Activated CD4-positive, alpha-beta T cell treated with anti-CD3 and anti-CD28 coated beads for 4 hours (primary cell): ENCODE measurements at regions not wholly inside any gene's neighbourhood (a gene's known extent, or its start where the extent isn't known, plus 50 kb on each side); places are given as distances from the start of the nearest gene placed in this dataset.

Source experiments
- DNase-seq, 2 donors: peaks; one replicate each; pipeline ENCODE4 v3.0.0-alpha.2; 2020

- no peak for DNase-seq
Observed at GRCh38 chr10:112083472-112083871, 100.1 kb downstream of the GPAM start.

GRCh38 chr10:112087953-112088456 is 95.6 kb downstream of the GPAM start:
- no peak for DNase-seq

- no peak for DNase-seq
Observed at GRCh38 chr10:112091703-112092102, 91.9 kb downstream of the GPAM start.

- no peak for DNase-seq
Observed at GRCh38 chr10:112092519-112092918, 91.0 kb downstream of the GPAM start.

- no peak for DNase-seq
Observed at GRCh38 chr10:112094984-112095383, 88.6 kb downstream of the GPAM start.

GRCh38 chr10:112095731-112096130 is 87.8 kb downstream of the GPAM start:
- DNase-seq: no peak

- DNase-seq: no peak
Observed at GRCh38 chr10:112098682-112099081, 84.9 kb downstream of the GPAM start.
